GOT3 (cell line): ENCODE measurements at regions not wholly inside any gene's neighbourhood (a gene's known extent, or its start where the extent isn't known, plus 50 kb on each side); places are given as distances from the start of the nearest gene placed in this dataset.
"Not testable (repeated sequence)": the region's sequence is repeated elsewhere in the genome, so short reads cannot be mapped to it uniquely, and the experiment has no call there.

ENCODE experiments used
- DNase-seq: peaks from one replicate; lab custom pipeline; 2025; ENCODE audit warnings: mixed read lengths; lab: John Stamatoyannopoulos, UW

- no peak for DNase-seq
Observed at GRCh38 chr9:120338340-120338739, 241.6 kb downstream of the CDK5RAP2 start.

- no peak for DNase-seq
Observed at GRCh38 chr9:120337131-120337530, 242.8 kb downstream of the CDK5RAP2 start.

- no peak for DNase-seq
Observed at GRCh38 chr9:120336753-120337090, 243.2 kb downstream of the CDK5RAP2 start.

- no peak for DNase-seq
Observed at GRCh38 chr9:120336021-120336752, 243.8 kb downstream of the CDK5RAP2 start.

- no peak for DNase-seq
Observed at GRCh38 chr9:120331913-120332312, 248.1 kb downstream of the CDK5RAP2 start.

GRCh38 chr9:120330031-120330430, 249.9 kb downstream of the CDK5RAP2 start:
- no peak for DNase-seq

GRCh38 chr9:120327322-120327721, 252.6 kb downstream of the CDK5RAP2 start:
- DNase-seq, result no peak

GRCh38 chr9:120326049-120326693, 253.8 kb downstream of the CDK5RAP2 start:
- DNase-seq, result no peak

GRCh38 chr9:120324996-120325642, 254.8 kb downstream of the CDK5RAP2 start:
- DNase-seq, result no peak

- no peak for DNase-seq
Observed at GRCh38 chr9:120324461-120324860, 255.5 kb downstream of the CDK5RAP2 start.

- DNase-seq, result no peak
Observed at GRCh38 chr9:120323125-120323524, 256.8 kb downstream of the CDK5RAP2 start.

GRCh38 chr9:120319452-120319851, 260.5 kb downstream of the CDK5RAP2 start:
- no peak for DNase-seq

- DNase-seq, result no peak
Observed at GRCh38 chr9:120315154-120315553, 264.8 kb downstream of the CDK5RAP2 start.

- no peak for DNase-seq
Observed at GRCh38 chr9:120312031-120312430, 267.9 kb downstream of the CDK5RAP2 start.

- DNase-seq, result no peak
Observed at GRCh38 chr9:120310035-120310434, 269.9 kb downstream of the CDK5RAP2 start.

GRCh38 chr9:120308495-120308894, 271.5 kb downstream of the CDK5RAP2 start:
- no peak for DNase-seq

- DNase-seq, result no peak
Observed at GRCh38 chr9:120307599-120307998, 272.4 kb downstream of the CDK5RAP2 start.

- DNase-seq, result no peak
Observed at GRCh38 chr9:120306561-120306960, 273.4 kb downstream of the CDK5RAP2 start.

- DNase-seq, result no peak
Observed at GRCh38 chr9:120306088-120306487, 273.9 kb downstream of the CDK5RAP2 start.

GRCh38 chr9:120304896-120305295, 275.1 kb downstream of the CDK5RAP2 start:
- DNase-seq, result not testable (repeated sequence)

- no peak for DNase-seq
Observed at GRCh38 chr9:120303519-120303918, 276.4 kb downstream of the CDK5RAP2 start.

- no peak for DNase-seq
Observed at GRCh38 chr9:120299785-120300184, 280.2 kb downstream of the CDK5RAP2 start.

GRCh38 chr9:120294003-120294402, 286.0 kb downstream of the CDK5RAP2 start:
- no peak for DNase-seq
